DMS 273 (cell line): ENCODE measurements at regions not wholly inside any gene's neighbourhood (a gene's known extent, or its start where the extent isn't known, plus 50 kb on each side); places are given as distances from the start of the nearest gene placed in this dataset.

Source experiments
- DNase-seq: peaks from one replicate; lab custom pipeline; 2025; ENCODE audit not compliant: unreplicated experiment; lab: John Stamatoyannopoulos, UW

GRCh38 chr2:128797533-128797932 is 478.9 kb upstream of the HS6ST1 start:
- DNase-seq = no peak

GRCh38 chr2:128797937-128798336 is 479.3 kb upstream of the HS6ST1 start:
- no peak for DNase-seq

- DNase-seq = peak; percentile 40
These were observed 480.0 kb upstream of the HS6ST1 start for GRCh38 chr2:128798502-128799283.

GRCh38 chr2:128799284-128799552 is 480.6 kb upstream of the HS6ST1 start:
- DNase-seq = no peak

- no peak for DNase-seq
These were observed 481.1 kb upstream of the HS6ST1 start for GRCh38 chr2:128799730-128800129.

- peak; percentile 64 for DNase-seq
These were observed 482.9 kb upstream of the HS6ST1 start for GRCh38 chr2:128801576-128801975.

- DNase-seq = no peak
These were observed 484.6 kb upstream of the HS6ST1 start for GRCh38 chr2:128803222-128803621.

- no peak for DNase-seq
These were observed 486.6 kb upstream of the HS6ST1 start for GRCh38 chr2:128805237-128805636.

- no peak for DNase-seq
These were observed 487.2 kb upstream of the HS6ST1 start for GRCh38 chr2:128805918-128806317.

GRCh38 chr2:128807317-128807716 is 488.6 kb upstream of the HS6ST1 start:
- DNase-seq = no peak

- no peak for DNase-seq
These were observed 490.0 kb upstream of the HS6ST1 start for GRCh38 chr2:128808462-128809258.

GRCh38 chr2:128809259-128809636 is 490.6 kb upstream of the HS6ST1 start:
- no peak for DNase-seq

GRCh38 chr2:128809880-128810279 is 491.2 kb upstream of the HS6ST1 start:
- no peak for DNase-seq

- DNase-seq = no peak
These were observed 493.7 kb upstream of the HS6ST1 start for GRCh38 chr2:128812183-128812940.

GRCh38 chr2:128813352-128814034 is 494.8 kb upstream of the HS6ST1 start:
- no peak for DNase-seq

GRCh38 chr2:128815248-128815647 is 496.6 kb upstream of the HS6ST1 start:
- no peak for DNase-seq

GRCh38 chr2:128817171-128817570 is 498.5 kb upstream of the HS6ST1 start:
- DNase-seq = no peak

GRCh38 chr2:128817813-128818212 is 499.1 kb upstream of the HS6ST1 start:
- DNase-seq = no peak

GRCh38 chr2:128818248-128818647 is 499.6 kb upstream of the HS6ST1 start:
- DNase-seq = no peak

- no peak for DNase-seq
These were observed 500.2 kb upstream of the HS6ST1 start for GRCh38 chr2:128818704-128819491.

- DNase-seq = no peak
These were observed 501.8 kb upstream of the HS6ST1 start for GRCh38 chr2:128820452-128820851.
